Astrocyte of the cerebellum (primary cell): ENCODE measurements at regions not wholly inside any gene's neighbourhood (a gene's known extent, or its start where the extent isn't known, plus 50 kb on each side); places are given as distances from the start of the nearest gene placed in this dataset.
"Not testable (repeated sequence)": the region's sequence is repeated elsewhere in the genome, so short reads cannot be mapped to it uniquely, and the experiment has no call there.

ENCODE experiments used
- DNase-seq: peaks from one replicate; pipeline ENCODE4 v3.0.0-alpha.2; 2011; ENCODE audit warnings: low read depth
- H3K4me3 ChIP-seq: 2 replicates; pipeline ENCODE4 v1.5.1; 2011; ENCODE audit warnings: mild to moderate bottlenecking, low read depth, low read length, moderate library complexity
- CTCF ChIP-seq: IDR thresholded peaks from 2 replicates; pipeline ENCODE4 v1.5.1; 2012; ENCODE audit warnings: low read length, low read depth, moderate library complexity, mild to moderate bottlenecking; ENCODE audit errors: missing control alignments
- in situ Hi-C: cut with HindIII; loops from 2 replicates; pipeline ENCODE4 v1.10.0; 2017; ENCODE audit warnings: low sequenced_read_pairs

- H3K4me3 ChIP-seq, in situ Hi-C loops: not testable (repeated sequence)
- peak; percentile 41 for TF ChIP-seq CTCF
- peak; percentile 19 for DNase-seq
These were observed 63.2 kb upstream of the GARIN1A start for GRCh38 chr7:128608678-128609421.

- H3K4me3 ChIP-seq, in situ Hi-C loops, DNase-seq: not testable (repeated sequence)
These were observed 58.7 kb upstream of the GARIN1A start for GRCh38 chr7:128613366-128613765.

- in situ Hi-C loops, DNase-seq, H3K4me3 ChIP-seq: not testable (repeated sequence)
These were observed 57.3 kb upstream of the GARIN1A start for GRCh38 chr7:128614812-128615211.

GRCh38 chr7:128616799-128617198 lies 55.3 kb upstream of the GARIN1A start:
- in situ Hi-C loops, H3K4me3 ChIP-seq: not testable (repeated sequence)

More at GRCh38 chr7:128616799-128617198, 55.3 kb upstream of the GARIN1A start:
- not testable (repeated sequence) for DNase-seq
